ENCODE measurements at regions not wholly inside any gene's neighbourhood (a gene's known extent, or its start where the extent isn't known, plus 50 kb on each side); places are given as distances from the start of the nearest gene placed in this dataset.
"Not testable (repeated sequence)": the region's sequence is repeated elsewhere in the genome, so short reads cannot be mapped to it uniquely, and the experiment has no call there.

DNA sequence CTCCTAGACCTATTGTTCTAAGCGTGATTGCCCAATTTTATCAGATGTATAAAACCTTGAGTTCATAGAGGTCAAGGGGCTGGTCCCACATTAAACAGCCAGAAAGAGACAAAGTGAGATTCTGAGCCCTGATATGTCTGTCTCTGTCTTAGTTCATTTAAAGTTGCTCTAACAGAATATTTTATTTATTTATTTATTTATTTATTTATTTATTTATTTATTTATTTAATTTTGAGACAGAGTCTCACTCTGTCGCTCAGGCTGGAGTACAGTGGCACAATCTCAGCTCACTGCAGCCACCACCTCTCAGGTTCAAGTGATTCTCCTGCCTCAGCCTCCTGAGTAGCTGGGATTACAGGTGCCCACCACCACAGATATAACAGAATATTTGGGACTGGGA lies 1999.6 kb upstream of the WWC1 start:
- H3K79me1 ChIP-seq (ENCODE audit: low read length); H3K4me3 ChIP-seq (ENCODE audit: low read depth, low read length); H3K79me2 ChIP-seq (ENCODE audit: control insufficient read depth, insufficient read depth, low read length, poor library complexity); H2AFZ ChIP-seq (ENCODE audit: insufficient read depth, low read length, poor library complexity); H2BK5ac ChIP-seq (ENCODE audit: low read depth, low read length, poor library complexity); H3K27ac ChIP-seq (ENCODE audit: low read depth, low read length); H4K12ac ChIP-seq (ENCODE audit: low read depth, low read length); H3K4ac ChIP-seq (ENCODE audit: low read depth, low read length); H3K9ac ChIP-seq (ENCODE audit: low read length); H3K9me3 ChIP-seq (ENCODE audit: insufficient read depth, low read depth, low read length); H3K23ac ChIP-seq (ENCODE audit: low read length); H4K8ac ChIP-seq (ENCODE audit: low read depth, low read length); H3K4me1 ChIP-seq (ENCODE audit: control insufficient read depth in 1 of 2, insufficient read depth in 2 of 2, low read length in 2 of 2); H3K36me3 ChIP-seq (ENCODE audit: control insufficient read depth in 1 of 2, insufficient read depth in 2 of 2, low read length in 2 of 2); H3K14ac ChIP-seq (ENCODE audit: low read length); H4K91ac ChIP-seq (ENCODE audit: low read depth, low read length); H3K4me2 ChIP-seq (ENCODE audit: low read length); DNase-seq; H3K18ac ChIP-seq (ENCODE audit: low read length); H2AK5ac ChIP-seq (ENCODE audit: low read length); H3K27me3 ChIP-seq (ENCODE audit: insufficient read depth, low read length); H2BK120ac ChIP-seq (ENCODE audit: insufficient read depth, low read length, poor library complexity); H2BK12ac ChIP-seq (ENCODE audit: low read length): not testable (repeated sequence)
- WGBS (ENCODE audit: extremely low coverage, insufficient coverage, insufficient read length), result no CpG with 5 or more reads among the region's 2 CpGs

GRCh38 chr5:166293892-166294291 lies 1997.6 kb upstream of the WWC1 start:
- Histone ChIP-seq H3K79me1 (ENCODE audit: low read length) (no peaks in the 10 kb centered on the region), H2BK120ac (ENCODE audit: insufficient read depth, low read length, poor library complexity) (no peak overlapping the region), H3K4me2 (ENCODE audit: low read length) (no peak overlapping the region), H2BK12ac (ENCODE audit: low read length) (no peak overlapping the region), H3K4ac (ENCODE audit: low read depth, low read length) (no peak overlapping the region), H3K23ac (ENCODE audit: low read length) (no peak overlapping the region), H3K9me3 (ENCODE audit: insufficient read depth, low read depth, low read length) (no peaks in the 10 kb centered on the region), H3K4me3 (ENCODE audit: low read depth, low read length) (no peak overlapping the region), H3K79me2 (ENCODE audit: control insufficient read depth, insufficient read depth, low read length, poor library complexity) (no peaks in the 10 kb centered on the region), H2BK5ac (ENCODE audit: low read depth, low read length, poor library complexity) (no peak overlapping the region), H4K12ac (ENCODE audit: low read depth, low read length) (no peak overlapping the region), H2AFZ (ENCODE audit: insufficient read depth, low read length, poor library complexity) (no peak overlapping the region), H3K27me3 (ENCODE audit: insufficient read depth, low read length) (no peaks in the 10 kb centered on the region), H3K9ac (ENCODE audit: low read length) (no peak overlapping the region), H4K8ac (ENCODE audit: low read depth, low read length) (no peak overlapping the region), H2AK5ac (ENCODE audit: low read length) (no peak overlapping the region), H3K18ac (ENCODE audit: low read length) (no peak overlapping the region), H3K14ac (ENCODE audit: low read length) (no peak overlapping the region), H4K91ac (ENCODE audit: low read depth, low read length) (no peak overlapping the region), H3K27ac (ENCODE audit: low read depth, low read length) (no peak overlapping the region), H3K4me1 (ENCODE audit: control insufficient read depth in 1 of 2, insufficient read depth in 2 of 2, low read length in 2 of 2) (no peaks in the 10 kb centered on the region), H3K36me3 (ENCODE audit: control insufficient read depth in 1 of 2, insufficient read depth in 2 of 2, low read length in 2 of 2) (no peaks in the 10 kb centered on the region)
- DNase-seq, result no peak
- WGBS (ENCODE audit: extremely low coverage, insufficient coverage, insufficient read length), result no CpG with 5 or more reads among the region's 5 CpGs

DNA sequence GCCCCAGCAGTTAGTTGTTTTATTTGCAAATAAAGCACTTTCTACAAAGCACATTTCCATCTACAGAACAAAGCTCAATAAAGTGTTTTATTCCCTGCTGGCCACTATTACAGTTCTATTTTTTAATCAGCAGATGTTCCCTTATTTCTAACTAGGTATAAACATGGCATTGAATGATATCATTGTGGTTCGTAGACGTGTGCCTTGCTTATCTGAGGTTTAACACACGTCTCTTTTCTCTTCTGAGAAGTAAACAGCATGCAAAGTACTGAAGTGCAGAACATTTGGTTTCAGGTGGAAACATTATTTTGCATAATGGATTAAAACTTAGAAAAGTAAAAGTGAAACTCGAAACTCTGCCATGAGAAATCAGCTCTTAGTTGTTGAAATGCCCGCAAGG lies 1989.3 kb upstream of the WWC1 start:
- Histone ChIP-seq H3K4ac (ENCODE audit: low read depth, low read length) (no peak overlapping the region), H3K27ac (ENCODE audit: low read depth, low read length) (no peak overlapping the region), H3K79me2 (ENCODE audit: control insufficient read depth, insufficient read depth, low read length, poor library complexity) (no peaks in the 10 kb centered on the region), H4K8ac (ENCODE audit: low read depth, low read length) (no peak overlapping the region), H2BK5ac (ENCODE audit: low read depth, low read length, poor library complexity) (no peak overlapping the region), H4K91ac (ENCODE audit: low read depth, low read length) (no peak overlapping the region), H3K9me3 (ENCODE audit: insufficient read depth, low read depth, low read length) (no peaks in the 10 kb centered on the region), H2BK12ac (ENCODE audit: low read length) (no peak overlapping the region), H2AFZ (ENCODE audit: insufficient read depth, low read length, poor library complexity) (no peak overlapping the region), H2AK5ac (ENCODE audit: low read length) (no peak overlapping the region), H3K36me3 (ENCODE audit: control insufficient read depth in 1 of 2, insufficient read depth in 2 of 2, low read length in 2 of 2) (no peaks in the 10 kb centered on the region), H3K9ac (ENCODE audit: low read length) (no peak overlapping the region), H3K79me1 (ENCODE audit: low read length) (no peaks in the 10 kb centered on the region), H2BK120ac (ENCODE audit: insufficient read depth, low read length, poor library complexity) (no peak overlapping the region), H3K4me2 (ENCODE audit: low read length) (no peak overlapping the region), H3K23ac (ENCODE audit: low read length) (no peak overlapping the region), H3K4me1 (ENCODE audit: control insufficient read depth in 1 of 2, insufficient read depth in 2 of 2, low read length in 2 of 2) (no peaks in the 10 kb centered on the region), H3K14ac (ENCODE audit: low read length) (no peak overlapping the region), H3K18ac (ENCODE audit: low read length) (no peak overlapping the region), H3K4me3 (ENCODE audit: low read depth, low read length) (no peak overlapping the region), H4K12ac (ENCODE audit: low read depth, low read length) (no peak overlapping the region), H3K27me3 (ENCODE audit: insufficient read depth, low read length) (no peaks in the 10 kb centered on the region)
- DNase-seq, result no peak
- WGBS (ENCODE audit: extremely low coverage, insufficient coverage, insufficient read length), result no CpG with 5 or more reads among the region's 5 CpGs

DNA sequence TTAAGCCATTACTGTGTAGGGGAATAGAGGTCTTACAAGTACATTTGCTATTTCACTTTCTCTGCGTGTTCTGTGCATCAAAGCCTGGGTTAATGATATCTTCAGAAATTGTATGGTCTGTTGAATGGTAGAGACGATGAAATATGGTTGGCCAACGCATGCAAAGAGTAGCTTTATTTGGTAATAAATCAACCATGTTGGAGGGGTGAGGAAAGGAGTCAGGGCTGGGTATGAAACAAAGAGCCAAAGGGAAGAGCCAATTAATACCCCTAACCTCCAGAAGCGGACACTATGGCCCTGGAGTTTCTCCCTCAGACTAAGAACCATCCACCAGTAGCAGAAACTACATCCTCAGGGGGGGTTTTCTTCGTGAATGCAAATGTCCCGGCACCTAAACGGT lies 1974.0 kb upstream of the WWC1 start:
- H4K12ac ChIP-seq (ENCODE audit: low read depth, low read length), result no peak overlapping the region
- H3K9ac ChIP-seq (ENCODE audit: low read length), result no peak overlapping the region
- H3K79me1 ChIP-seq (ENCODE audit: low read length), result no peaks in the 10 kb centered on the region

More for the DNA sequence above, 1974.0 kb upstream of the WWC1 start:
- Histone ChIP-seq H3K27me3 (ENCODE audit: insufficient read depth, low read length) (no peaks in the 10 kb centered on the region), H2AK5ac (ENCODE audit: low read length) (no peak overlapping the region), H3K4me2 (ENCODE audit: low read length) (no peak overlapping the region), H3K4me3 (ENCODE audit: low read depth, low read length) (no peak overlapping the region), H3K18ac (ENCODE audit: low read length) (no peak overlapping the region), H4K8ac (ENCODE audit: low read depth, low read length) (no peak overlapping the region), H4K91ac (ENCODE audit: low read depth, low read length) (no peak overlapping the region), H3K9me3 (ENCODE audit: insufficient read depth, low read depth, low read length) (no peaks in the 10 kb centered on the region), H2AFZ (ENCODE audit: insufficient read depth, low read length, poor library complexity) (no peak overlapping the region), H2BK12ac (ENCODE audit: low read length) (no peak overlapping the region), H3K36me3 (ENCODE audit: control insufficient read depth in 1 of 2, insufficient read depth in 2 of 2, low read length in 2 of 2) (no peaks in the 10 kb centered on the region), H2BK5ac (ENCODE audit: low read depth, low read length, poor library complexity) (no peak overlapping the region), H3K14ac (ENCODE audit: low read length) (no peak overlapping the region), H3K27ac (ENCODE audit: low read depth, low read length) (no peak overlapping the region), H2BK120ac (ENCODE audit: insufficient read depth, low read length, poor library complexity) (no peak overlapping the region), H3K4ac (ENCODE audit: low read depth, low read length) (no peak overlapping the region), H3K23ac (ENCODE audit: low read length) (no peak overlapping the region), H3K79me2 (ENCODE audit: control insufficient read depth, insufficient read depth, low read length, poor library complexity) (no peaks in the 10 kb centered on the region), H3K4me1 (ENCODE audit: control insufficient read depth in 1 of 2, insufficient read depth in 2 of 2, low read length in 2 of 2) (no peaks in the 10 kb centered on the region)
- DNase-seq, result no peak
- no CpG with 5 or more reads among the region's 7 CpGs for WGBS (ENCODE audit: extremely low coverage, insufficient coverage, insufficient read length)

All from trophoblast cell (in vitro differentiated cells and primary cell).